HL-60 (cell line): ENCODE measurements at regions not wholly inside any gene's neighbourhood (a gene's known extent, or its start where the extent isn't known, plus 50 kb on each side); places are given as distances from the start of the nearest gene placed in this dataset.

Experiments used
- DNase-seq, 2 experiments: peaks; one replicate each; pipeline ENCODE4 v3.0.0-alpha.2; 2010 to 2020; ENCODE audit warnings: low read depth in 1 of 2, low spot score in 1 of 2
- H3K27ac ChIP-seq: fragments of 250-450 bp; sonication (Bioruptor Pico); replicated peaks from 2 replicates; pipeline ENCODE4 v1.5.1; 2020; ENCODE audit warnings: mild to moderate bottlenecking, moderate library complexity
- H3K27me3 ChIP-seq: fragments of 250-450 bp; sonication (Bioruptor Pico); 2 replicates; pipeline ENCODE4 v1.5.1; 2021; ENCODE audit warnings: mild to moderate bottlenecking, moderate library complexity; ENCODE audit not compliant: insufficient read depth, poor library complexity, severe bottlenecking
- H3K4me3 ChIP-seq: replicated peaks from 2 replicates; pipeline ENCODE4 v1.5.1; 2011; ENCODE audit warnings: mild to moderate bottlenecking, control low read depth, low read length; ENCODE audit not compliant: insufficient read depth
- GABPA ChIP-seq: IDR thresholded peaks from 2 replicates; pipeline ENCODE4 v1.6.1; 2012; ENCODE audit warnings: low read depth
- POLR2AphosphoS5 ChIP-seq: IDR thresholded peaks from 2 replicates; pipeline ENCODE4 v1.6.1; 2012; ENCODE audit warnings: low read depth
- SPI1 ChIP-seq: IDR thresholded peaks from 2 replicates; pipeline ENCODE4 v1.6.1; 2012; ENCODE audit warnings: low read depth, mild to moderate bottlenecking, borderline replicate concordance
- TF ChIP-seq, protein P1 (sequence below): IDR thresholded peaks from one replicate; pipeline ENCODE4 v1.5.1; 2011; ENCODE audit warnings: low read length, control low read depth, inconsistent platforms; ENCODE audit not compliant: insufficient read depth
- TF ChIP-seq, protein P2 (sequence below): IDR thresholded peaks from 2 replicates; pipeline ENCODE4 v1.6.1; 2012; ENCODE audit warnings: low read depth; ENCODE audit not compliant: insufficient replicate concordance

DNA sequence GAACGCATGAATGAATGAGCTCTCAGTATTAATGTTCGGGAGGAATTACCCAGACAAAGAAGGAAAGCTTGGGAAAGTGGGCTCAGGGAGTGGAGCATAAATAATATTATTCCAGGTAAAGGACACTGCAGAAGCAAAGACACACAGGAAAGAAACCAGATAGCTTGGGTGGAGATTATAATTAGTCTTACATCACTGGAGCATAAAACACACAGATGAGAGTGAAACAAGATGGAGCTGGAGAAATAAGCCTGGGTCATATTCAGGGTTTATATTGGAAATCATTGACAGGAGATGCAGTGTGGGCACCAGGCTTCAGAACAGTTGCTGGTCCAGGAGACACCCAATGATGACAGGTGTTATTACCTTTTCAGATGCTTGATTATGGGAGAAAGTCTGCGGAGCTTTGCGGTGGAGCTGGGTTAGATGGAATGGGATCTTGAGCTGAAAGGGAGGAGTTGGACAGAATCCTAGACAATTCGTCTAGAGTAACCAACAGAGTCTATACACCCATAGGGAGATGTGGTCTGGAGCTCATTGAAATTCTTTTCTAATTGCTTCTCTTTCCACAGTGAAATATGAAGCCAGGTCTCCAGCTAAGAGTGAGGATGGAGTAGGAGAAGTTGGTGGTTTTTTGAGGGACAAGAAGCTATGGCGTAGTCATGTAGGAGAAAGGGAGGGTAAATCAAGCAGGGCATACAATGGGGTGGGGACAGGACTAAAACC is 227.2 kb downstream of the FAM76B start:
- Histone ChIP-seq H3K27me3 (no peaks in the 10 kb centered on the region), H3K4me3 (no peak overlapping the region), H3K27ac (no peak overlapping the region)
- no peak for DNase-seq
- TF ChIP-seq GABPA (no peak), POLR2AphosphoS5 (no peak), SPI1 (no peak)
- TF ChIP-seq, protein P1, sequence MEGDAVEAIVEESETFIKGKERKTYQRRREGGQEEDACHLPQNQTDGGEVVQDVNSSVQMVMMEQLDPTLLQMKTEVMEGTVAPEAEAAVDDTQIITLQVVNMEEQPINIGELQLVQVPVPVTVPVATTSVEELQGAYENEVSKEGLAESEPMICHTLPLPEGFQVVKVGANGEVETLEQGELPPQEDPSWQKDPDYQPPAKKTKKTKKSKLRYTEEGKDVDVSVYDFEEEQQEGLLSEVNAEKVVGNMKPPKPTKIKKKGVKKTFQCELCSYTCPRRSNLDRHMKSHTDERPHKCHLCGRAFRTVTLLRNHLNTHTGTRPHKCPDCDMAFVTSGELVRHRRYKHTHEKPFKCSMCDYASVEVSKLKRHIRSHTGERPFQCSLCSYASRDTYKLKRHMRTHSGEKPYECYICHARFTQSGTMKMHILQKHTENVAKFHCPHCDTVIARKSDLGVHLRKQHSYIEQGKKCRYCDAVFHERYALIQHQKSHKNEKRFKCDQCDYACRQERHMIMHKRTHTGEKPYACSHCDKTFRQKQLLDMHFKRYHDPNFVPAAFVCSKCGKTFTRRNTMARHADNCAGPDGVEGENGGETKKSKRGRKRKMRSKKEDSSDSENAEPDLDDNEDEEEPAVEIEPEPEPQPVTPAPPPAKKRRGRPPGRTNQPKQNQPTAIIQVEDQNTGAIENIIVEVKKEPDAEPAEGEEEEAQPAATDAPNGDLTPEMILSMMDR, result no peak

DNA sequence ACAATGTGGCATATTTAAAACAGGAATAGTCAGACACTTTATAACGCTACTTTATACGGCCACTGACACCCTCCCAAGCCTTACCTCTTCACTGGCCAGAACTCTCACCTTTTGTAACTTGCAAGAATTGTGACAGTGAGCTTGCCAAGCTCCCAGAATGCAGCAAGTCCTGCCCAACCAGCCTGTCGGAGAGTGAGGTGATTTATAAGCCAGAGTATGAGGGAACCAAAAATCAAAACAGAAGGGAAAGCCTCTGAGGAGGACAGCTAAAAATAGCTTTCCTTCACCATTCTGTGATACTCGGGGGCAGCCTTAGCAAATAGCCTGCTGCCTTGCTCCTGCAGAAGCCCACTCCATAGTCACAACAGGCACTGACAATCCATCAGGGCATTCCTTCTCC is 229.7 kb downstream of the FAM76B start:
- Histone ChIP-seq H3K27me3 (no peaks in the 10 kb centered on the region), H3K4me3 (no peak overlapping the region), H3K27ac (no peak overlapping the region)
- no peak for TF ChIP-seq POLR2AphosphoS5
- TF ChIP-seq, protein P2, sequence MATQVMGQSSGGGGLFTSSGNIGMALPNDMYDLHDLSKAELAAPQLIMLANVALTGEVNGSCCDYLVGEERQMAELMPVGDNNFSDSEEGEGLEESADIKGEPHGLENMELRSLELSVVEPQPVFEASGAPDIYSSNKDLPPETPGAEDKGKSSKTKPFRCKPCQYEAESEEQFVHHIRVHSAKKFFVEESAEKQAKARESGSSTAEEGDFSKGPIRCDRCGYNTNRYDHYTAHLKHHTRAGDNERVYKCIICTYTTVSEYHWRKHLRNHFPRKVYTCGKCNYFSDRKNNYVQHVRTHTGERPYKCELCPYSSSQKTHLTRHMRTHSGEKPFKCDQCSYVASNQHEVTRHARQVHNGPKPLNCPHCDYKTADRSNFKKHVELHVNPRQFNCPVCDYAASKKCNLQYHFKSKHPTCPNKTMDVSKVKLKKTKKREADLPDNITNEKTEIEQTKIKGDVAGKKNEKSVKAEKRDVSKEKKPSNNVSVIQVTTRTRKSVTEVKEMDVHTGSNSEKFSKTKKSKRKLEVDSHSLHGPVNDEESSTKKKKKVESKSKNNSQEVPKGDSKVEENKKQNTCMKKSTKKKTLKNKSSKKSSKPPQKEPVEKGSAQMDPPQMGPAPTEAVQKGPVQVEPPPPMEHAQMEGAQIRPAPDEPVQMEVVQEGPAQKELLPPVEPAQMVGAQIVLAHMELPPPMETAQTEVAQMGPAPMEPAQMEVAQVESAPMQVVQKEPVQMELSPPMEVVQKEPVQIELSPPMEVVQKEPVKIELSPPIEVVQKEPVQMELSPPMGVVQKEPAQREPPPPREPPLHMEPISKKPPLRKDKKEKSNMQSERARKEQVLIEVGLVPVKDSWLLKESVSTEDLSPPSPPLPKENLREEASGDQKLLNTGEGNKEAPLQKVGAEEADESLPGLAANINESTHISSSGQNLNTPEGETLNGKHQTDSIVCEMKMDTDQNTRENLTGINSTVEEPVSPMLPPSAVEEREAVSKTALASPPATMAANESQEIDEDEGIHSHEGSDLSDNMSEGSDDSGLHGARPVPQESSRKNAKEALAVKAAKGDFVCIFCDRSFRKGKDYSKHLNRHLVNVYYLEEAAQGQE, result no peak
- TF ChIP-seq GABPA, result no peak
- TF ChIP-seq SPI1, result no peak
- TF ChIP-seq, protein P1, result no peak
- DNase-seq, result no peak

DNA sequence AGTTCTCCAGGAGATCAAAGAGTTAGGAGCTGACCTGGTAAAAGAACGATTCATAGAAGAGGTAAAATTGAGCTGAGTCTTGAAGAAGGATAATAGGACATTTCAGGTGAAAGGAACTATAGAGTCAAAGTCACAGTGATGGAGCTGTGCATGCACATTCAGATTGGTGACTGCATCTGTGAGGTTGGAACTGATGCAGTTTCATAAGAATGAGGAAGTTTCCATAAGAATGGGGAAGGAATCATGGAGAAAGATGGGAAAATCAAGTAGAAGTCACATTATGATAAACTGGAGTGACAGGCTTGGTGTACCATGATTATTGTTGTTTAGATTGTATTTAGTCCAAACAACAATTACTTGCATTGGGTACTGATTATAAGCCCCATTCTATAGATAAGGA is 232.2 kb downstream of the FAM76B start:
- no peak for TF ChIP-seq POLR2AphosphoS5
- TF ChIP-seq, protein P1, result no peak
- TF ChIP-seq, protein P2, result no peak
- no peak for TF ChIP-seq GABPA
- no peak for TF ChIP-seq SPI1
- H3K4me3 ChIP-seq, result no peak overlapping the region
- DNase-seq, result no peak
- H3K27me3 ChIP-seq, result no peaks in the 10 kb centered on the region
- no peak overlapping the region for H3K27ac ChIP-seq
